Esophagus squamous epithelium (tissue), 4 donors: ENCODE measurements at regions not wholly inside any gene's neighbourhood (a gene's known extent, or its start where the extent isn't known, plus 50 kb on each side); places are given as distances from the start of the nearest gene placed in this dataset.

Source experiments
- POLR2A ChIP-seq, 4 donors: fragments of 450-650 bp; IDR thresholded peaks; one replicate each; pipeline ENCODE4 v1.6.1; 2017; ENCODE audit warnings: antibody characterized with exemption in 4 of 4, mild to moderate bottlenecking in 4 of 4, moderate library complexity in 3 of 4
- TF ChIP-seq, protein P1 (sequence below), 6 experiments: fragments of 450-650 bp in 4 of 6; fragments of 200-600 bp in 2 of 6; sonication (generic) in 2 of 6; IDR thresholded peaks; one replicate each; pipeline ENCODE4 v1.5.1; 2016 to 2019; ENCODE audit warnings: antibody characterized with exemption in 6 of 6, mild to moderate bottlenecking in 4 of 6, moderate library complexity in 4 of 6

DNA sequence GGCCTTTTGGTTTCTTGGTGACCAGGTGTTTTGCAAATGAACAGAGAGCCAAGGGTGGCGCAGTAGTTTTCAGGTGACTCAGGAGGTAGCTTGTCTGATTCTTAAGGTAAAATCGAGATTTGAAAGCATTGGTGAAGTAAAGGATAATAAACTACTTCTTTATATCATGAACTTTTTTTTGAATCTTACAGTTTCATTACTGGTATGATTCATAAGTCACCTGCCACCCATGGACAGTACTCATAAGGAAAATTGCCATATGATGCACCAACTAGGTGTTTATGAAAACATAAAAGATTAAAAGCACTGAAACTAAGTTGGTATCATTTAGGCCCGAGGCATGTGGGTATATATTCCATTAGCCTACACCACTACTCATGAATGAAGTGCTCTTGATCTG is 84.1 kb upstream of the MGAT5 start:
- TF ChIP-seq, protein P1, sequence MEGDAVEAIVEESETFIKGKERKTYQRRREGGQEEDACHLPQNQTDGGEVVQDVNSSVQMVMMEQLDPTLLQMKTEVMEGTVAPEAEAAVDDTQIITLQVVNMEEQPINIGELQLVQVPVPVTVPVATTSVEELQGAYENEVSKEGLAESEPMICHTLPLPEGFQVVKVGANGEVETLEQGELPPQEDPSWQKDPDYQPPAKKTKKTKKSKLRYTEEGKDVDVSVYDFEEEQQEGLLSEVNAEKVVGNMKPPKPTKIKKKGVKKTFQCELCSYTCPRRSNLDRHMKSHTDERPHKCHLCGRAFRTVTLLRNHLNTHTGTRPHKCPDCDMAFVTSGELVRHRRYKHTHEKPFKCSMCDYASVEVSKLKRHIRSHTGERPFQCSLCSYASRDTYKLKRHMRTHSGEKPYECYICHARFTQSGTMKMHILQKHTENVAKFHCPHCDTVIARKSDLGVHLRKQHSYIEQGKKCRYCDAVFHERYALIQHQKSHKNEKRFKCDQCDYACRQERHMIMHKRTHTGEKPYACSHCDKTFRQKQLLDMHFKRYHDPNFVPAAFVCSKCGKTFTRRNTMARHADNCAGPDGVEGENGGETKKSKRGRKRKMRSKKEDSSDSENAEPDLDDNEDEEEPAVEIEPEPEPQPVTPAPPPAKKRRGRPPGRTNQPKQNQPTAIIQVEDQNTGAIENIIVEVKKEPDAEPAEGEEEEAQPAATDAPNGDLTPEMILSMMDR (IDR thresholded peaks at IDR 0.05), result no peak
- TF ChIP-seq POLR2A (IDR thresholded peaks at IDR 0.05), result no peak
